ENCODE measurements at regions not wholly inside any gene's neighbourhood (a gene's known extent, or its start where the extent isn't known, plus 50 kb on each side); places are given as distances from the start of the nearest gene placed in this dataset.
A peak's percentile ranks its signal among the peaks of the same experiment; 100 is the strongest.

- no peak for TF ChIP-seq ZNF8 (CRISPR knock-in tag; IDR thresholded peaks at IDR 0.05)
- TF ChIP-seq GLIS3 (CRISPR knock-in tag; IDR thresholded peaks at IDR 0.05): no peak
Measured at GRCh38 chr2:203809991-203810510, 57.5 kb upstream of the CTLA4 start (continued).

- TF ChIP-seq ZFP30 (CRISPR knock-in tag; IDR thresholded peaks at IDR 0.05) (no peak), ZC3H10 (CRISPR knock-in tag; IDR thresholded peaks at IDR 0.05) (peak; percentile 55; the same call in 1 of the 2 replicates), ISL1 (CRISPR knock-in tag; IDR thresholded peaks at IDR 0.05) (no peak), ZFP3 (CRISPR knock-in tag; IDR thresholded peaks at IDR 0.05) (peak; percentile 26; the same call in 1 of the 2 replicates), TOX (CRISPR knock-in tag; IDR thresholded peaks at IDR 0.05; ENCODE audit: borderline replicate concordance) (peak; percentile 42; the same call in 1 of the 2 replicates), CSDC2 (CRISPR knock-in tag; IDR thresholded peaks at IDR 0.05) (0 out of 2 replicates have a peak, but pooled peaks have one; percentile 25), OSR1 (CRISPR knock-in tag; IDR thresholded peaks at IDR 0.05) (peak; percentile 83; the same call in 1 of the 2 replicates), ESRRG (CRISPR knock-in tag; IDR thresholded peaks at IDR 0.05) (no peak)
- ATAC-seq: peak; percentile 63
Measured at GRCh38 chr2:203811491-203812221, 55.9 kb upstream of the CTLA4 start.

- ATAC-seq: no peak
- TF ChIP-seq RARB (CRISPR knock-in tag; IDR thresholded peaks at IDR 0.05) (no peak), BACH2 (CRISPR knock-in tag; IDR thresholded peaks at IDR 0.05; ENCODE audit: borderline replicate concordance) (no peak), TOX (CRISPR knock-in tag; IDR thresholded peaks at IDR 0.05; ENCODE audit: borderline replicate concordance) (no peak), TCF4 (CRISPR knock-in tag; IDR thresholded peaks at IDR 0.05; ENCODE audit: borderline replicate concordance) (no peak), ZNF565 (CRISPR knock-in tag; conservative IDR thresholded peaks at IDR 0.05; ENCODE audit: low read depth) (no peak), ZC3H10 (CRISPR knock-in tag; IDR thresholded peaks at IDR 0.05) (no peak), GLIS3 (CRISPR knock-in tag; IDR thresholded peaks at IDR 0.05) (no peak), SNAI2 (CRISPR knock-in tag; IDR thresholded peaks at IDR 0.05) (no peak), ZNF8 (CRISPR knock-in tag; IDR thresholded peaks at IDR 0.05) (no peak)
- TF ChIP-seq, protein P1, sequence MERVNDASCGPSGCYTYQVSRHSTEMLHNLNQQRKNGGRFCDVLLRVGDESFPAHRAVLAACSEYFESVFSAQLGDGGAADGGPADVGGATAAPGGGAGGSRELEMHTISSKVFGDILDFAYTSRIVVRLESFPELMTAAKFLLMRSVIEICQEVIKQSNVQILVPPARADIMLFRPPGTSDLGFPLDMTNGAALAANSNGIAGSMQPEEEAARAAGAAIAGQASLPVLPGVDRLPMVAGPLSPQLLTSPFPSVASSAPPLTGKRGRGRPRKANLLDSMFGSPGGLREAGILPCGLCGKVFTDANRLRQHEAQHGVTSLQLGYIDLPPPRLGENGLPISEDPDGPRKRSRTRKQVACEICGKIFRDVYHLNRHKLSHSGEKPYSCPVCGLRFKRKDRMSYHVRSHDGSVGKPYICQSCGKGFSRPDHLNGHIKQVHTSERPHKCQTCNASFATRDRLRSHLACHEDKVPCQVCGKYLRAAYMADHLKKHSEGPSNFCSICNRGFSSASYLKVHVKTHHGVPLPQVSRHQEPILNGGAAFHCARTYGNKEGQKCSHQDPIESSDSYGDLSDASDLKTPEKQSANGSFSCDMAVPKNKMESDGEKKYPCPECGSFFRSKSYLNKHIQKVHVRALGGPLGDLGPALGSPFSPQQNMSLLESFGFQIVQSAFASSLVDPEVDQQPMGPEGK (CRISPR knock-in tag; IDR thresholded peaks at IDR 0.05; ENCODE audit: borderline replicate concordance): no peak
Measured at GRCh38 chr2:203812294-203813221, 55.0 kb upstream of the CTLA4 start.

DNA sequence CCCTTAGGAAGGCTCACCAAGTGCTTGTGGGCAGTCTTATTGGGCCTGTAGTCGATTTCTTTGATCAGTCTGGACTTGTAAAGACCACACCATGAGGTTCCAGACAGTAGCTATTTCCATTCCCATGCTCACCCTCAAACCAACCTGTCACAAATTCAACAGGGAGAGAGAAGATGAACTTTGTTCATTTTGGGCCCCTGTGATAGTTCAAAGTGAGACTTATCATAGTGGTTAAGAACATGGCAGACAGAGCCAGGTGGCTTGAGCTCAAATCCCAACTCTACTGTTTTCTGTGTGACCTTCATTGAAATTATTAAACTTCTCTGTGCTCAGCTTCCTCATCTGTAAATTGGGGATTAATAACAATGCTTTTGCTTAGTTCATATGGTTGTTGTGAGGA lies 53.9 kb upstream of the CTLA4 start:
- TF ChIP-seq CREB5 (CRISPR knock-in tag; IDR thresholded peaks at IDR 0.05; ENCODE audit: low read depth): no peak
- no peak for TF ChIP-seq OSR1 (CRISPR knock-in tag; IDR thresholded peaks at IDR 0.05)
- TF ChIP-seq, protein P2, sequence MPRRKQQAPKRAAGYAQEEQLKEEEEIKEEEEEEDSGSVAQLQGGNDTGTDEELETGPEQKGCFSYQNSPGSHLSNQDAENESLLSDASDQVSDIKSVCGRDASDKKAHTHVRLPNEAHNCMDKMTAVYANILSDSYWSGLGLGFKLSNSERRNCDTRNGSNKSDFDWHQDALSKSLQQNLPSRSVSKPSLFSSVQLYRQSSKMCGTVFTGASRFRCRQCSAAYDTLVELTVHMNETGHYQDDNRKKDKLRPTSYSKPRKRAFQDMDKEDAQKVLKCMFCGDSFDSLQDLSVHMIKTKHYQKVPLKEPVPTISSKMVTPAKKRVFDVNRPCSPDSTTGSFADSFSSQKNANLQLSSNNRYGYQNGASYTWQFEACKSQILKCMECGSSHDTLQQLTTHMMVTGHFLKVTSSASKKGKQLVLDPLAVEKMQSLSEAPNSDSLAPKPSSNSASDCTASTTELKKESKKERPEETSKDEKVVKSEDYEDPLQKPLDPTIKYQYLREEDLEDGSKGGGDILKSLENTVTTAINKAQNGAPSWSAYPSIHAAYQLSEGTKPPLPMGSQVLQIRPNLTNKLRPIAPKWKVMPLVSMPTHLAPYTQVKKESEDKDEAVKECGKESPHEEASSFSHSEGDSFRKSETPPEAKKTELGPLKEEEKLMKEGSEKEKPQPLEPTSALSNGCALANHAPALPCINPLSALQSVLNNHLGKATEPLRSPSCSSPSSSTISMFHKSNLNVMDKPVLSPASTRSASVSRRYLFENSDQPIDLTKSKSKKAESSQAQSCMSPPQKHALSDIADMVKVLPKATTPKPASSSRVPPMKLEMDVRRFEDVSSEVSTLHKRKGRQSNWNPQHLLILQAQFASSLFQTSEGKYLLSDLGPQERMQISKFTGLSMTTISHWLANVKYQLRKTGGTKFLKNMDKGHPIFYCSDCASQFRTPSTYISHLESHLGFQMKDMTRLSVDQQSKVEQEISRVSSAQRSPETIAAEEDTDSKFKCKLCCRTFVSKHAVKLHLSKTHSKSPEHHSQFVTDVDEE (CRISPR knock-in tag; IDR thresholded peaks at IDR 0.05): no peak
- no peak for TF ChIP-seq SNAI2 (CRISPR knock-in tag; IDR thresholded peaks at IDR 0.05)
- TF ChIP-seq ZNF70 (CRISPR knock-in tag; IDR thresholded peaks at IDR 0.05): no peak
- TF ChIP-seq, protein P3, sequence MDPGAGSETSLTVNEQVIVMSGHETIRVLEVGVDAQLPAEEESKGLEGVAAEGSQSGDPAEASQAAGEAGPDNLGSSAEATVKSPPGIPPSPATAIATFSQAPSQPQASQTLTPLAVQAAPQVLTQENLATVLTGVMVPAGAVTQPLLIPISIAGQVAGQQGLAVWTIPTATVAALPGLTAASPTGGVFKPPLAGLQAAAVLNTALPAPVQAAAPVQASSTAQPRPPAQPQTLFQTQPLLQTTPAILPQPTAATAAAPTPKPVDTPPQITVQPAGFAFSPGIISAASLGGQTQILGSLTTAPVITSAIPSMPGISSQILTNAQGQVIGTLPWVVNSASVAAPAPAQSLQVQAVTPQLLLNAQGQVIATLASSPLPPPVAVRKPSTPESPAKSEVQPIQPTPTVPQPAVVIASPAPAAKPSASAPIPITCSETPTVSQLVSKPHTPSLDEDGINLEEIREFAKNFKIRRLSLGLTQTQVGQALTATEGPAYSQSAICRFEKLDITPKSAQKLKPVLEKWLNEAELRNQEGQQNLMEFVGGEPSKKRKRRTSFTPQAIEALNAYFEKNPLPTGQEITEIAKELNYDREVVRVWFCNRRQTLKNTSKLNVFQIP (CRISPR knock-in tag; IDR thresholded peaks at IDR 0.05; ENCODE audit: borderline replicate concordance, low read depth): no peak
- TF ChIP-seq ZFP30 (CRISPR knock-in tag; IDR thresholded peaks at IDR 0.05): no peak
- no peak for TF ChIP-seq CSRNP3 (CRISPR knock-in tag; IDR thresholded peaks at IDR 0.05)
- TF ChIP-seq ZNF565 (CRISPR knock-in tag; conservative IDR thresholded peaks at IDR 0.05; ENCODE audit: low read depth): no peak
- TF ChIP-seq ZFP3 (CRISPR knock-in tag; IDR thresholded peaks at IDR 0.05): no peak
- no peak for ATAC-seq
